KBM-7 (cell line): ENCODE measurements at regions not wholly inside any gene's neighbourhood (a gene's known extent, or its start where the extent isn't known, plus 50 kb on each side); places are given as distances from the start of the nearest gene placed in this dataset.
A peak's percentile ranks its signal among the peaks of the same experiment; 100 is the strongest.
"Not testable (repeated sequence)": the region's sequence is repeated elsewhere in the genome, so short reads cannot be mapped to it uniquely, and the experiment has no call there.

Source experiments
- DNase-seq: peaks from one replicate; pipeline ENCODE4 v3.0.0-alpha.2; 2015
- in situ Hi-C: fragments of 300-500 bp; cut with MboI; formaldehyde crosslinking; loops from 2 replicates; pipeline ENCODE4 v1.14.3; 2020; ENCODE audit warnings: low sequenced_read_pairs, low pct_unique_long_range_greater_than_20kb, mixed read lengths

DNA sequence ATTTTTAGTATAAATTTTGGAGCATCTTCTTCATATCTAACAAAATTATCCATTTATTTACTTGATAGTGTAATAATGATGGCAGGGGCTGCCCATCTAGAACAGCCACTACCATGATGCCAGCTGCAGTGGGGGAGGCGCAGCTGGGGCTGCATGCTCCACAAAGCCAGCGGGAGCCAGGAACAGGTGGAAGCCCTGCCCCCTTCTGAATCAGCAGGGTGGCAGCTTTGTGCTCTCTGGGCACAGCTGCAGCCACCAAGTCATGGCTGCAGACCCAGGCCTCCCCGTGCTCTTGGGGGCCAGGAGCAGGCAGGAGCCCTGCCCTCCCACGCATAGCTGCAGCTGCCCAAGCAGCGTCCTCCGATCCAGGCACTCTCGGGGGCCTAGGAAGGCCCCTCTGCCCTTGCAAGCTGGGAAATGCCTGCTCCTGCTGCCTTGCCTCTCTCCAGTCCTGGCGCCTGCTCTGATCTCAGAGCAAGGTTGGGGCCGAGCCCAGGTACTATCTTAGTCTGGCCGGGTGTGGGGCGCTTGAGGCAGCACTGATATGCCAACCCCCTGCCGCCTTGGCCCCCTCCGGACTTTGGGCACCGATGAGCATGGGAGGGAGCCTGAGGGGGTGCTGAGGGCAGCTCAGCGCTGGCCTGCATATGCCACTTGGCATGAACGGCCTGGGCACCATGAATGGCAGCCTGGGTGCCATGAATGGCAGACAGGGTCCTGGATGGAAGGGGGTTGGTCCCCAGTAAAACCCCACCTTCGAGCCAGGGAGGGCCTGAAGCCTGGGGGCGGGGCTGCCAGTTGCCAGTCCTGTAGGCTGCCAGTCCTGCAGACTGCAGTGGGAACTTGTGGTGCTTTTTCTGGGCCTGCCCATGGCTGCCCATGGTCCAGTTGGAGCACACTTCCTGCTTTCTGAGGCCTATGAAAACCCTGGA is 1110.8 kb upstream of the POT1 start:
- no peak for DNase-seq
- in situ Hi-C loops = no loop called here

DNA sequence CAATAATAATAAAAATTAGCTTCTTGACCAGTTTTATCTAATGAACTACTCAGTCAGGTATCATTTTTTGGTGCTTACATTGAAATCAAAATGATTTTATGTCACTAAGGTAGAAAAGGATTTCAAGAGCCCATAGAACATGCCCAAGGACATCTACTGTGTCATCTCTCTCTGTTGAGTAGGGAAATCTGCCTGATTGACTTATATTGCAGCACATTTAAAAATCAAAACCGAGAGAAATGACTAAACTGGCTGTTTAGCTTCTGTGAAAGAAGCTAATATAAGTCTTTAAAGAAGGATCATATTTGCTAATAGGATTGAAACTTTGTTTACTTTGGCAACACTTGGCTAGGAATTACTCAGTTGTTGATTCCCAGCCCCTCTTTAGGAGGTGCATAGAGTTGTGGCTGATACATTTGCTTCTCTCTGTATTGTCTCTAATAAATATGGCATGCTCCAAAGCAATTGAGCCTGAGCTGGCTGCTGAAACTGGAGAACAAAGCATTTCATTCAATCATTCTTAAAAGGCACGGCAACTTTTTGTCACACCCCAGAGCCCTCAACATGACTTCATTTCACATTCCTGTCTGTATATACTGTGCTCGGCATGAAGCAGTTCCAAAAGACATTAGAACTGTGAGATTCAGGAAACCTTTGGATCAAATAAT is 1096.9 kb upstream of the POT1 start:
- DNase-seq = no peak
- in situ Hi-C loops = no loop called here

DNA sequence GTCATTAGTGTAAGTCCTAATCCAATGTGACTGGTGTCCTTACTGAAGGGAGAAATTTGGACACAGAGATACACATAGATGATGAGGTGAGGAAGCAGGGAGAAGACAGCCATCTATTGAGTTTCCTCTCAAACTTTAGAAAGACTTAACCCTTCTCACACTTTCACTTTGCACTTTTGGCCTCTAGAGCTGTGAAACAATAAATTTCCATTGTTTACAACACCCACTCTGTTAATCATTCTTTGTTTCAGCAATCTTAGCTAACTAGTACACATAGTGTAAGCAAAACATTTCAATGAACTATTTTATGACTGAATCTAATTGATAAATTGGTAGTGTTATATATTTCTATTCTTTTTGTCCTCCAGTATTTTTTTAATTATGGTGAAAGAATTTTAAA is 1092.8 kb upstream of the POT1 start:
- no peak for DNase-seq
- in situ Hi-C loops = no loop called here

DNA sequence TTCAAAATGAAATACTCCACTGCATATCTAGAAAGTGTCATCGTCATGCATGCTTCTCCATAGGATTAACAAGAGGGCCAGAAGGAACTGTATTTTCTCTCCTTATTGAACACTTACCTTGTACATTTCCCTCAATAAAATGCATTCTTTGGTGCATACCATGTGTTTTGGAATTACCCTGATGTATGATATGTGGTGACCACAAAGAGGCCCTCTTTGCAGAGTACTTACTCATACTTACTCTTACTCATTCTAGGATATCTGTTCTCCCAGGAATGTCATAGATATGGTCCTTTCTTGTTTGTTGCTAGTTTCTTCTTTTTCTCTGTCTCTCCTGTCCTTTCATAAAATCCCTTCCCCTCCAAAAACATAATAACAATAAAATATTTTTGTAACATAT is 1087.1 kb upstream of the POT1 start:
- in situ Hi-C loops = no loop called here

DNA sequence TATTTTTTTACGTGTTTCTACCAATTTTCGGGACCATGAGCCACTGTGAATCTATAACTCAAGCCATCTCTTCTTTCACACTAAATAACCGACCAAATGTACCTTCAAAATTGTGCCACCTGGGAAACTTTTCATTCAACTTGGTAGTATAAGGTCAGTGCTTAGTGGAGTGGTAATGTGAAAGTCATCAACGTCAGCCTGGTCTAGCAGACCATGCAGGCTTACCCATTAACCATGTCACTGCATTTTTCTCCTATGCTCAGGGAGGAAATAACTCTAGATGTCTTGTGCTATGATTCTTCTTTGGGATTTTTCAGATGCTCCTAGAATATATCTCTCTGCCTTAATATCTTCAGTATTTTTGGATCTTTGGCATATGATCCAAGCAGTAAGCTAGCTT is 1075.4 kb upstream of the POT1 start:
- no peak for DNase-seq
- in situ Hi-C loops = no loop called here

More for the DNA sequence above, 1087.1 kb upstream of the POT1 start:
- DNase-seq = no peak

DNA sequence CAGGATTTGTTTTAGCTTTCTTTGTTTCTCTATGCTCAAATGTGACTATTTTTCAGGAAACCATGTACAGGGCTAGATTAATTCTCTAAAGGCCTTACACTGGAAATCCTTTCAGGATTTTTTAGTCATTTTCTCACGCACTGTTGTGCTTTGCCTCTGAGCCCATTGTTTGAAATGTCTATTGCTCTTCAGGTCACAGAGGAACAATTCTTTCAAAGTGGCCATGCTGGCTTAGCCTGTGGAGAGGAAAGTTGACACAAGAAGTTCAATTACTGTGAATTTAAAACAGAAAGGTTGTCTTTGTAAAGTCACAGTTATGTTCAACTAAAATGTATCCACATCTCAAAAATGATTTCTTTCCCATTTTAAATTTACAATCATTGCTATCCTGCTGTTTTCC is 1071.7 kb upstream of the POT1 start:
- no peak for DNase-seq
- in situ Hi-C loops = no loop called here

DNA sequence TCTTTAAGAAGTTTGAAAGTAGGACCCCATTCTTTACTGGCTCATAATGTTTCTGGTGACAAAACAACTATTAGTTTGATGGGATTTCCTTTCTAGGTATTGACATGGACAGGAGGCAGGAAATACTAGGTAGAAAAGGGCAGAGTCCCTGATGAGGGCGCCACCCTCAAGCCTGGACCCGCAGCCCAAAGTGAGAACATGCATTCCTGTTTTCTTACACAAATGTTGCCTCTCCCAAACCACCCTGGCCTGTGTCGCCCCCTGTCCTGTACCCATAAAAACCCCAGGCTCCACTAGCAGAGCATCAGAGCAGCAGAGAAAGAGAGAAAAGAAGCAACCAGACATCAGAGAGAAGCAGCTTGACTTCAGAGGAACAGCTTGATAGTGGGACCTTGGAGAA is 1055.2 kb upstream of the POT1 start:
- DNase-seq = no peak
- in situ Hi-C loops = no loop called here

DNA sequence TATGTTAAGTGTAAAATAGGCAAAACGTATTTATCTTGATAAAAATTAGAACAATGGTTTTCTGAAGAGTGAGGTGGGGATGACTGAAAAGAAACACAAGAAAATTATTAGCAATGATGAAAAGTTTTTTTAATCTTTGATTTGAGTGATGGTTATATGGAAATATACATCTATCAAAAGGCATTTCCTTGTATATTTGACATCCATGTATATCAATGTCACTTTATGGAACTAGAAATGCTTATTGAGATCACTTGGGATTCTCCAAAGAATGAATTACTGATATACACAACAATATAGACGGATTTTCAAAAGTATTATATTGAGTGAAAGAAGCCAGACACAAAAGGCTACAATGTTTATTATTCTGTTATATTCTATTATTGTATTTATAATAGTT is 1042.0 kb upstream of the POT1 start:
- in situ Hi-C loops = no loop called here
- DNase-seq = no peak

DNA sequence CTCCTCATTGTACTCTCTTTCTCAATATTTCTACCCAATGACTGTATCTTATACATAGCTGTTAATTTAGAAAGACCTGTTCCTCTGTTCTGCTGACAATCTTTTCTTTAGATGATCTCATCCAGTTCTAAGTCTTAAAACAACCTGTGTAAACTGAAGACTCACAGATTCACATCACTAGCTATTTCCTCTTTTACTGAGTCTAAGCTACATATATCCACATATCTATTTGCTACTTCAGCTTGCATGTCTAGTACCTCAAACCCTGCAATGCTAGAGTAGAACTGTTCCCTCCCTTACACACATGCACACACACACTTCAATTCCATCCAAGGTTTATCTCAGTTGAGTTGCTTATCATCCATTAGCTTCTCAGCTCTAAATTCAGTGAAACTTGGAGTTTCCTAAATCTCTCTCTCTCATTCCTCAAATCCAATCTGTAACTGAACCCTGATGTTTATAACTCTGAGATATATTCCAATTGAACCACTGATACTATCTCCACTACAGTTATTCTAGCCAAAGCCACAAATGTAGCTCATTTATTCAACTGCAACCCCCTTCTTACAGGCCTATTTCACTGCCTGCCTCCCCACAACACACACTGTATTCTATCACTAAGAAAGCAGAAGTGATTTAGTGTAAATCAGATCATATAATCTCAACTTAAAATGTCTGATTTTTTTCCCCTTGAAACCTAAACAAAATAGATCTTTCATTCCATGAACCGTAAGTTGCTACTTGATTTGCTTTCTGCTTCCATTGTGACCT is 1036.8 kb upstream of the POT1 start:
- in situ Hi-C loops = no loop called here
- DNase-seq = no peak

DNA sequence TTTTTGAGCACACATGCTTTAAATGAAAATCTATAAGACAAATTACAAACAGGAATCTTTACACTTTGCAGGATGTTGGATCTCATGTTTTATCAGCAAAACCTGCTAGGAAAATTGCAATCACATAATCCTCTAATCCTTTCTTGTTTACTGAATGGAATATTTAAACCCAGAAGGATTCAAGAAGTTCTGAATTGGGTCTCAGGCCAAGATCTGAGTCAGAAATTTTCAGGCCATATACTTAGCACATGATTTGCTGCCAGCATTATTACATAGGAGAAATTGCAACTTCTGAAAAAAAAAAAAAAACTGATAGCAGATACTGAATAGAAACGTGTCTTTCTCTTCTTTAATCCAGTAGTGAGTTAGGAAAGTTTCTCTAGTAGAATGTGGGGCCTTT is 1005.3 kb upstream of the POT1 start:
- DNase-seq = no peak
- in situ Hi-C loops = no loop called here

DNA sequence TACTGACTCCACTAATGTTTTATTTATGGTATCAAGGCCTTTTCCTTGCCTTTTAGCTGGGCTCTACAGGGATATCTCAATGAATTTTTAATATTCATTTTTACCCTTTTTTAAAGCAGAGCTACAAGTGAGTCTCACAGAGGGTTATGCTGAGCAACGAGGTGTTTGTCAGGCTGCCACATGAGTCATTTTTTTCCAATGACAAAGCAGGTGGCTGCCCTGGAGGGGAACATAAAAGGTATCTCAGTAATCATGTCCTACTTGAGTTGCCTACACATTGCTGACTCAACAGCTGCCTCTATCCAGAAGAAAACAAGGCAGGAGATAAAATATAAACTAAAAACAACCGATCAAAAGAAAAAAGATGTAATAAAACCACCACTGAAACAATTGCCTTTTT is 1004.9 kb upstream of the POT1 start:
- DNase-seq = no peak
- in situ Hi-C loops = no loop called here

DNA sequence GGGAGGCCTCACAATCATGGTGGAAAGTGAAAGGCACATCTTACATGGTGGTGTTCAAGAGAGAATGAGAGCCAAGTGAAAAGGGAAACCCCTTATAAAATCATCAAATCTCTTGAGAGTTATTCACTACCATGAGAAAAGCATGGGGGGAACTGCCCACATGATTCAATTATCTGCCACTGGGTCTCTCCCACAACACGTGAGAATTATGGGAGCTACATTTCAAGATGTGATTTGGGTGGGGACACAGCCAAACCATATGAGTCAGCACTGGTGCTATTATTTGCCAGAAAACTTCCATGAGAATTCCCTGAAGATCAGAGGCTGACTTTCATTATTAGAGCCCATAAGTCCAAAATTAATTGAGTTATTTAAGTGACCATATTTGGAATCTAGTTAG is 1001.2 kb upstream of the POT1 start:
- DNase-seq = no peak
- in situ Hi-C loops = no loop called here

DNA sequence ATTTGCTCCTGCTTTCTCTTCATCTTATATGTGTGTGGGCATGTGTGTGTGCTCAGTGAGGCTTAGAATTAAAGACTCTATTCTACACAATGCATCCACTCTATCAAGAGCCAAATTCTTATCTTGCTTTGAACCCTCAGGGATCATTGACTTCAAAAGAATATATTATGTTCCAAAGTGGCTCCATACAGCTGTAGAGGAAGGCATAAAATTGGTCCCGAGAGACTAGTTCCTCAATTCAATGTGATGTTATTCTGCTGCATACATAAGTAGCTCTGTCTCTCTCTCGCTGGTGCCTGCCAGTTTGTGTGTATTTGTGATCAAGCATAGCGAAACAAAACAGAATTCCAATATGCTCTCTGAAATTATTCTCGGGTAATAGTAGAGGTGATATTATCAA is 997.9 kb upstream of the POT1 start:
- in situ Hi-C loops = no loop called here
- no peak for DNase-seq

DNA sequence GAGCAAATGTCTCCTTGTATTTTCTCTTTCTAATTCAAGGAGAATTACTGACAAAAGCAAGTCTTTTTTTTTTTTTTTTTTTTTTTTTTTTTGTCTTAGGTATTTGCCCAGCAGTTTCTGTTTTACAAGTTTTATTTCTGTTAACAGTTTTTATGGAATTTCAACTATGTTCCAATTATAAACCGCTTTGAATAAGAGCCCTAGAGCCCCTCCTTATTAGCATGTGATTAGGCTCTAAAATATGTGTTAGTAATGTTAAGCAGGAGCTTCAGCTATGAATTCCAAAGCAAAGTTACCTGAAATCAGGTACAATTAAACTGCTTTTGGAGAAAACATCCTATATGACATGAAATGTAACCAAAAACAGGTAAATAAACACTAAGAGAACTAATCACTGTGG is 997.0 kb upstream of the POT1 start:
- no peak for DNase-seq
- in situ Hi-C loops = no loop called here

DNA sequence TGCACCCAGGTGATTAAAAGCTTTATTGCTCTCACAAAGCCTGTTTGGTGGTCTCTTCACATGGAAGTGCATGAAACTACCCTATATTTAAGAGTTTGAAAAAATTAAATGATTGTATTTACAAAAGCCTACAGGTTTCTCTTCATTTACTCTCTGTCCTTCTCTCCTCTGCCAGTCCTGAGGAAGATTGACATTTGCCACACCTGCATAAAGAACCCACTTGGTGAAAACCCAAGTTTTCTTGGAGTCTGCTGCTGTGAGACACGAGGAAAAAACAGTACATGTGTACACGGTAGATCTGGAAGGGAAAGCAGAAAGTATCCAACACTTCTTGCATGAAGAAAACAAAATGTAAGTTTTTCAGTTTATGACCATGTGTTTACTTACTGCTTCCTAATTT is 994.4 kb upstream of the POT1 start:
- in situ Hi-C loops = no loop called here
- DNase-seq = no peak

DNA sequence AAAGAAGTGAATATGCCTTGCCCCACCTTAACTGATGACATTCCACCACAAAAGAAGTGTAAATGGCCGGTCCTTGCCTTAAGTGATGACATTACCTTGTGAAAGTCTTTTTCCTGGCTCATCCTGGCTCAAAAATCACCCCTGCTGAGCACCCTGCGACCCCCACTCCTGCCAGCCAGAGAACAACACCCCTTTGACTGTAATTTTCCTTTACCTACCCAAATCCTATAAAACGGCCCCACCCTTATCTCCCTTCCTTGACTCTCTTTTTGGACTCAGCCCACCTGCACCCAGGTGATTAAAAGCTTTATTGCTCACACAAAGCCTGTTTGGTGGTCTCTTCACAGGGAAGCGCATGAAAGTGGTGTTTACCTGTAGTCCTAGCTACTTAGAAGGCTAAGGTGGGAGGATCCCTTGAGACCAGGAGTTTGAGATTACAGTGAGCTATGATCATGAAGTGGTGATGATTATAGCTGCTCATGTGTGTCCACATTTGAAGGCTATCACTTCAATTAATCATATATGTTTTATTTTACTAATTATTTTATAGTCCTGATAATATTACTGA is 985.8 kb upstream of the POT1 start:
- in situ Hi-C loops, DNase-seq: not testable (repeated sequence)

DNA sequence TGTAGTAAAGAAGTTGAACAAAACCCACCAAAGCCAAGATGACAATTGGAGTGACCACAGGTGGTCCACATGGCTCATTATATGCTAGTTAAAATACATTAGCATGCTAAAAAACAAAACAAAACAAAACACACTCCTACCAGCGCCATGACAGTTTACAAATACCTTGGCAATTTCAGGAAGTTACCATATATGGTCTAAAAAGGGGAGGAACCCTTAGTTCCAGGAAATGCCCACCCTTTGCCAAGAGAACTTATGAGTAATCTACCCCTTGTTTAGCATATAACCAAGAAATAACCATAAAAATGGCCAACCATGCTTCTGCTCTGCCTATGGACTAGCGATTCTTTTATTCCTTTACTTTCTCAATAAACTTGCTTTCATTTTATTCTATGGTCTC is 979.1 kb upstream of the POT1 start:
- DNase-seq = peak; percentile 9
- in situ Hi-C loops = no loop called here

DNA sequence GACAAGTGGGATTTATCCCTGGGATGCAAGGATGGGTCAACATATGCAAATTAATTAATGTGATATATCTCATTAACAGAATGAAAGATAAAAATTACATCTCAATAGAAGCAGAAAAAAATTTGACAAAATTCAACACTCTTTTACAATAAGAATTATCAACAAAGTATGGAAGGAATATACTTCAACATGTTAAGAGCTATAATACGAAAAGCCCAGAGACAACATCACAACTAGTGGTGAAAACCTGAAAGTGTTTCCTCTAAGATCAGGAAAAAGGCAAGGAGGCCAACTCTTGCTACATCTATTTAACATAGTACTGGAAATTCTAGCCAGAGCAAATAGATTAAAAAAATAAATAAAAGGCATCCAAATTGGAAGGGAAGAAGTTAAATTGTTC is 970.0 kb upstream of the POT1 start:
- in situ Hi-C loops = no loop called here
- no peak for DNase-seq

DNA sequence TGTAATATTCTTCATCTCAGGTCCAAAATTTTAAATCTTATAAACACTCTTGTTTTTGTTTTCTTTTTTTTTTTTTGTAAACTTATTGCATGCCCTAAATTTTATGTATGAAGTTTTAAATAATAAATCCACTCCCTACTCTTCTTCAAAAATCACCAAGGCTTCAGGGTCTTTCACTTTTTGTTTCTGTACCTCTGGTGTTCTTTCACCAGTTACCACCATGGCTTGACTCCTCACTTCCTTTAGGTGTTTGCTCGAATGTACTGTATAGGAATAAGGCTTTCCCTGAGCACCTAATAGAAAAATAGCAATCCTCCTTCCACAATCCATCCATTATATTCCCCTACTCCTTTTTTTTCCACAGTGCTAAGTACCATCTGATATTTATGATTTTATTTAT is 962.8 kb upstream of the POT1 start:
- DNase-seq = no peak
- in situ Hi-C loops = no loop called here

DNA sequence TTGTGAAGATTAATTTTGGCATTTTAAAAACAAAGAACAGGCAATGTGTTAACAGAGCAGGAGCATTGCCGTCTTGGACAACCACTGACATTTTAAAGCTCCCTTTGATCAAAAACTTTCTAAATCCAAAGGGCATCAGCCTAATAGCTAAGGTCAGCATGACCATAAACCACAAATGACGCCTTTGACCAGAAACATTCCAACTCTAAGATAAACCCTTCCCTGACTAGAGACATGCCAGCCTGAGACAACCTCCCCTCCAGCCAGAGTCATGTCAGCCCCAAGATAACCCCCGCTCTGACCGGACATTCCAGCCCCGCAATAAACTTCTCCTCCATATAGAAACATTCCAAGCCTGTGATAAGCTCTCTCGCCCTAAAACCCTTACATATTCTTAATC is 949.4 kb upstream of the POT1 start:
- DNase-seq = no peak
- in situ Hi-C loops = no loop called here
